B cell (primary cell): ENCODE measurements at regions not wholly inside any gene's neighbourhood (a gene's known extent, or its start where the extent isn't known, plus 50 kb on each side); places are given as distances from the start of the nearest gene placed in this dataset.

Source experiments
- ATAC-seq: fragments of 200-7000 bp; cut with Tn5 transposase; one replicate; pipeline ENCODE4 v1.10.0; 2021; ENCODE audit warnings: low read depth, mild to moderate bottlenecking, moderate number of reproducible peaks, moderate library complexity
- CTCF ChIA-PET: fragments of 350-600 bp; sonication (Branson Sonifier 250); formaldehyde crosslinking; loops from one replicate; lab custom pipeline; 2021; ENCODE audit warnings: antibody characterized with exemption, inconsistent platforms; lab: Charles Lee
- POLR2A ChIA-PET: fragments of 350-600 bp; sonication (Branson Sonifier 250); formaldehyde crosslinking; loops from one replicate; lab custom pipeline; 2021; ENCODE audit warnings: antibody characterized with exemption; lab: Charles Lee
- DNase-seq: peaks from one replicate; pipeline ENCODE4 v3.0.0; 2013
- H2AFZ ChIP-seq: 2 replicates; pipeline ENCODE4 v1.6.1; 2012; ENCODE audit warnings: mild to moderate bottlenecking, low read depth, low read length; ENCODE audit not compliant: insufficient read depth, poor library complexity, severe bottlenecking
- H3K27ac ChIP-seq, 2 donors: 1 replicate in 1 of 2; 2 replicates in 1 of 2; pipeline ENCODE4 v1.5.1; 2012 to 2013; ENCODE audit warnings: low read length in 2 of 2, mild to moderate bottlenecking in 2 of 2, moderate library complexity in 1 of 2
- H3K27me3 ChIP-seq, 4 experiments: fragments of 200-600 bp in 1 of 4; sonication (generic) in 1 of 4; replicated peaks in 1 of 4; 1 replicate in 2 of 4; 2 replicates in 2 of 4; pipeline versions ENCODE4 v1.6.1 to v1.7.0; 2013 to 2016; ENCODE audit warnings: low read length in 3 of 4, mild to moderate bottlenecking in 2 of 4, mixed read lengths in 1 of 4, moderate library complexity in 1 of 4; ENCODE audit not compliant: insufficient read depth in 4 of 4, control insufficient read depth in 3 of 4; ENCODE audit errors: control extremely low read depth in 1 of 4
- H3K36me3 ChIP-seq, 2 experiments: replicated peaks in 1 of 2; 1 replicate in 1 of 2; 2 replicates in 1 of 2; pipeline versions ENCODE4 v1.6.1 to v1.7.1; 2013; ENCODE audit warnings: low read length in 1 of 2; ENCODE audit not compliant: insufficient read depth in 2 of 2, control insufficient read depth in 1 of 2; ENCODE audit errors: control extremely low read depth in 1 of 2, extremely low read depth in 1 of 2
- H3K4me1 ChIP-seq, 2 donors: fragments of 200-600 bp in 1 of 2; sonication (generic) in 1 of 2; 1 replicate in 1 of 2; 2 replicates in 1 of 2; pipeline versions ENCODE4 v1.5.1 to v1.6.1; 2013 to 2017; ENCODE audit warnings: low read length in 2 of 2; ENCODE audit not compliant: control insufficient read depth in 2 of 2, insufficient read depth in 2 of 2
- H3K4me2 ChIP-seq: replicated peaks from 2 replicates; pipeline ENCODE3; 2012; ENCODE audit warnings: mild to moderate bottlenecking, low read depth, low read length; ENCODE audit not compliant: poor library complexity, severe bottlenecking
- H3K4me3 ChIP-seq, 5 experiments: fragments of 200-600 bp in 1 of 5; sonication (generic) in 1 of 5; 1 replicate in 3 of 5; 2 replicates in 2 of 5; pipeline versions ENCODE4 v1.5.1 to v1.7.0; 2011 to 2016; ENCODE audit warnings: low read length in 4 of 5, mild to moderate bottlenecking in 4 of 5, low read depth in 2 of 5, control low read depth in 1 of 5, moderate library complexity in 1 of 5; ENCODE audit not compliant: insufficient read depth in 1 of 5; ENCODE audit errors: control extremely low read depth in 1 of 5, extremely low read depth in 1 of 5
- H3K79me2 ChIP-seq: fragments of 200-600 bp; sonication (generic); one replicate; pipeline ENCODE4 v1.6.0; 2016; ENCODE audit warnings: low read length; ENCODE audit not compliant: control insufficient read depth, insufficient read depth
- H3K9ac ChIP-seq: fragments of 200-600 bp; sonication (generic); 2 replicates; pipeline ENCODE4 v1.6.1; 2017; ENCODE audit warnings: mild to moderate bottlenecking, low read length, moderate library complexity
- H3K9me3 ChIP-seq, 3 donors: one replicate each; pipeline versions ENCODE4 v1.6.1 to v1.7.1; 2013; ENCODE audit warnings: low read length in 2 of 3; ENCODE audit not compliant: control insufficient read depth in 2 of 3, insufficient read depth in 1 of 3; ENCODE audit errors: control extremely low read depth in 1 of 3
- H4K20me1 ChIP-seq: 2 replicates; pipeline ENCODE4 v1.6.0; 2012; ENCODE audit warnings: mild to moderate bottlenecking, low read length; ENCODE audit not compliant: insufficient read depth, control insufficient read depth, poor library complexity, severe bottlenecking
- H3K27ac Mint-ChIP-seq: one replicate; pipeline ENCODE4 v1.8.0; 2021; ENCODE audit warnings: mixed read lengths
- H3K27me3 Mint-ChIP-seq: one replicate; pipeline ENCODE4 v1.8.0; 2021; ENCODE audit warnings: mixed read lengths
- H3K4me1 Mint-ChIP-seq: one replicate; pipeline ENCODE4 v1.8.0; 2021; ENCODE audit warnings: mixed read lengths
- H3K4me3 Mint-ChIP-seq: one replicate; pipeline ENCODE4 v1.8.0; 2021; ENCODE audit warnings: mixed read lengths
- H3K9me3 Mint-ChIP-seq: one replicate; pipeline ENCODE4 v1.8.0; 2022; ENCODE audit warnings: mixed read lengths; ENCODE audit not compliant: insufficient read depth
- EZH2 ChIP-seq: IDR thresholded peaks from 2 replicates; pipeline ENCODE4 v1.6.1; 2012; ENCODE audit warnings: borderline replicate concordance, low read depth, mild to moderate bottlenecking, moderate library complexity, low read length; ENCODE audit not compliant: insufficient read depth, poor library complexity, severe bottlenecking
- WGBS: methylation state at CpG from one replicate; pipeline ENCODE4 v1.1.5; 2013; ENCODE audit warnings: missing lambda C conversion rate; ENCODE audit not compliant: insufficient coverage; 5-methylcytosine and 5-hydroxymethylcytosine counted together
- intact Hi-C: fragments of 100-400 bp; cut with micrococcal nuclease; formaldehyde crosslinking; loops from one replicate; pipeline ENCODE4 v1.10.0; 2022
- TF ChIP-seq, protein P1 (sequence below): fragments of 200-600 bp; IDR thresholded peaks from one replicate; pipeline ENCODE4 v1.8.0; 2022; ENCODE audit warnings: antibody characterized with exemption, mild to moderate bottlenecking

DNA sequence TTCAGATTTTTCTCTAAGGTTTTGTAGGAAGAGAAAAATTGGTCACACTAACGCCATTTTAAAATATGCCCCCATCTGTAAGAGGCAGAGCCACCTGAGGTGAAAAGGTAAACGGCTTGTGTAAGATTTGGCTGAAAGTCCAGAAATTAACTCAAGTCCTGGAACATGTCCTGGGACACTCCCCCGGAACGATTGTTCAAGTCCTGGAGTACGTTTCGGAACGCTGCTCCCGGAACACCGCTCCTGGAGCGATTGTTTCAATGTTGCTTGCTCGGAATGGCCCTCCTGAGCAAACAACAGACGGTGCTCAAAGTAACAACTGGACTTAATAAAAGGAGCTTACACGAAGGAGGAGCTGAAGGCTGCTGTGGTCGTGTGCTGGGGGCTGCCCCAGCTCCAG, 796.5 kb upstream of the SLIT2 start:
- no peak overlapping the region for H3K9ac ChIP-seq
- Mint-ChIP-seq H3K4me1 (no peaks in the 10 kb centered on the region), H3K27me3 (no peaks in the 10 kb centered on the region), H3K4me3 (no peak overlapping the region), H3K27ac (no peak overlapping the region), H3K9me3 (peaks cover 8% of the 10 kb centered on the region)
- intact Hi-C loops = no loop called here
- ATAC-seq (no peak), DNase-seq (no peak)
- WGBS = 94% methylated on average over 11 of the region's 14 CpGs
- no peaks in the 10 kb centered on the region for H3K79me2 ChIP-seq
- no peaks in the 10 kb centered on the region for H3K36me3 ChIP-seq
- peaks cover 0 to 18% (median 0%) of the 10 kb centered on the region in 3 donors for H3K9me3 ChIP-seq
- ChIA-PET CTCF (no interaction called here), POLR2A (no interaction called here)
- TF ChIP-seq EZH2 = no peak
- TF ChIP-seq, protein P1, sequence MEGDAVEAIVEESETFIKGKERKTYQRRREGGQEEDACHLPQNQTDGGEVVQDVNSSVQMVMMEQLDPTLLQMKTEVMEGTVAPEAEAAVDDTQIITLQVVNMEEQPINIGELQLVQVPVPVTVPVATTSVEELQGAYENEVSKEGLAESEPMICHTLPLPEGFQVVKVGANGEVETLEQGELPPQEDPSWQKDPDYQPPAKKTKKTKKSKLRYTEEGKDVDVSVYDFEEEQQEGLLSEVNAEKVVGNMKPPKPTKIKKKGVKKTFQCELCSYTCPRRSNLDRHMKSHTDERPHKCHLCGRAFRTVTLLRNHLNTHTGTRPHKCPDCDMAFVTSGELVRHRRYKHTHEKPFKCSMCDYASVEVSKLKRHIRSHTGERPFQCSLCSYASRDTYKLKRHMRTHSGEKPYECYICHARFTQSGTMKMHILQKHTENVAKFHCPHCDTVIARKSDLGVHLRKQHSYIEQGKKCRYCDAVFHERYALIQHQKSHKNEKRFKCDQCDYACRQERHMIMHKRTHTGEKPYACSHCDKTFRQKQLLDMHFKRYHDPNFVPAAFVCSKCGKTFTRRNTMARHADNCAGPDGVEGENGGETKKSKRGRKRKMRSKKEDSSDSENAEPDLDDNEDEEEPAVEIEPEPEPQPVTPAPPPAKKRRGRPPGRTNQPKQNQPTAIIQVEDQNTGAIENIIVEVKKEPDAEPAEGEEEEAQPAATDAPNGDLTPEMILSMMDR = no peak
- H4K20me1 ChIP-seq = no peaks in the 10 kb centered on the region
- no peaks in the 10 kb centered on the region for H3K27me3 ChIP-seq
- H2AFZ ChIP-seq = no peak overlapping the region
- no peak overlapping the region for H3K27ac ChIP-seq
- no peak overlapping the region for H3K4me2 ChIP-seq
- no peaks in the 10 kb centered on the region for H3K4me1 ChIP-seq
- H3K4me3 ChIP-seq = no peak overlapping the region

DNA sequence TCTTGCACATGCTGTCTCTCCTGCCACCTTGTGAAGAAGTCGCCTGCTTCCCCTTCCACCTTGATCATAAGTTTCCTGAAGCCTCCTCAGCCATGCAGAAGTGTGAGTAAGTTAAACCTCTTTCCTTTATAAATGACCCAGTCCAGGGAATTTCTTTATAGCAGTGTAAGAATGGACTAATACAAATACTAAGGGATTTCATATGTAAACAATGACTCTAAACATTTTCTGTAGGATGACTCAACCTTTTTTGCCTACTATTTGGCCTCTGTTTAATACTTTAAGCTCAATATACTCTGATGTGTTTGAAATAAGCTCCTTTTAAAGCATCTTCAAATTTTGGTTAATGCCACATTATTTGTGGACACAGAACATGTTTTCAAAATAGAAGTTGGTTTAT, 813.5 kb upstream of the SLIT2 start:
- Histone ChIP-seq H3K27me3 (no peaks in the 10 kb centered on the region), H3K4me2 (no peak overlapping the region), H3K36me3 (no peaks in the 10 kb centered on the region), H3K9me3 (peaks cover 0 to 14% (median 0%) of the 10 kb centered on the region in 3 donors), H3K4me3 (no peak overlapping the region), H3K27ac (no peak overlapping the region), H4K20me1 (no peaks in the 10 kb centered on the region), H2AFZ (no peak overlapping the region), H3K4me1 (no peaks in the 10 kb centered on the region), H3K9ac (no peak overlapping the region), H3K79me2 (no peaks in the 10 kb centered on the region)
- peaks cover 6% of the 10 kb centered on the region for H3K9me3 Mint-ChIP-seq
- intact Hi-C loops = no loop called here
- CTCF ChIA-PET = no interaction called here
- DNase-seq (no peak), ATAC-seq (no peak)
- POLR2A ChIA-PET = no interaction called here
- TF ChIP-seq, protein P1 = no peak
- no peak for TF ChIP-seq EZH2
- WGBS = no CpG with 5 or more reads among the region's 1 CpG
- H3K4me3 Mint-ChIP-seq = no peak overlapping the region
- H3K27ac Mint-ChIP-seq = no peak overlapping the region
- no peaks in the 10 kb centered on the region for H3K27me3 Mint-ChIP-seq
- no peaks in the 10 kb centered on the region for H3K4me1 Mint-ChIP-seq
